ENCODE measurements at regions not wholly inside any gene's neighbourhood (a gene's known extent, or its start where the extent isn't known, plus 50 kb on each side); places are given as distances from the start of the nearest gene placed in this dataset.
A peak's percentile ranks its signal among the peaks of the same experiment; 100 is the strongest.

- intact Hi-C loops (cut with DNase I) = no loop called here
- 75% methylated on average over 10 of the region's 12 CpGs for WGBS (ENCODE audit: insufficient coverage, low coverage, low lambda C conversion rate, missing lambda C conversion rate)
- H3K9me3 ChIP-seq = no peaks in the 10 kb centered on the region
- ATAC-seq (no peak), DNase-seq (no peak)
- H3K27ac ChIP-seq = no peak overlapping the region
- no peak for TF ChIP-seq POLR2A (IDR thresholded peaks at IDR 0.05)
- H3K27me3 ChIP-seq = no peaks in the 10 kb centered on the region
- no peak overlapping the region for H3K4me3 ChIP-seq
- H3K36me3 ChIP-seq = no peaks in the 10 kb centered on the region
- no peaks in the 10 kb centered on the region for H3K4me1 ChIP-seq
Observed at GRCh38 chr5:66322786-66323528, 178.9 kb downstream of the SREK1 start.

- ATAC-seq (no peak), DNase-seq (no peak)
- Histone ChIP-seq H3K4me3 (no peak overlapping the region), H3K27ac (no peak overlapping the region), H3K4me1 (no peaks in the 10 kb centered on the region), H3K9me3 (no peaks in the 10 kb centered on the region), H3K36me3 (no peaks in the 10 kb centered on the region), H3K27me3 (no peaks in the 10 kb centered on the region)
- intact Hi-C loops (cut with DNase I) = no loop called here
- 83% methylated on average over 13 of the region's 13 CpGs for WGBS (ENCODE audit: insufficient coverage, low coverage, low lambda C conversion rate, missing lambda C conversion rate)
- no peak for TF ChIP-seq CTCF (IDR thresholded peaks at IDR 0.05)
- no peak for TF ChIP-seq POLR2A (IDR thresholded peaks at IDR 0.05)
Observed at GRCh38 chr5:66323529-66323895, 179.4 kb downstream of the SREK1 start.

GRCh38 chr5:66324357-66324756 is 180.3 kb downstream of the SREK1 start:
- no peak for DNase-seq

GRCh38 chr5:66326276-66326675 is 182.2 kb downstream of the SREK1 start:
- 41% methylated on average over 1 of the region's 1 CpG for WGBS (ENCODE audit: insufficient coverage, low coverage, low lambda C conversion rate, missing lambda C conversion rate)
- H3K9me3 ChIP-seq = no peaks in the 10 kb centered on the region
- H3K4me3 ChIP-seq = no peak overlapping the region
- H3K4me1 ChIP-seq = no peaks in the 10 kb centered on the region
- no peak for TF ChIP-seq CTCF (IDR thresholded peaks at IDR 0.05)
- TF ChIP-seq POLR2A (IDR thresholded peaks at IDR 0.05) = no peak
- H3K27me3 ChIP-seq = no peaks in the 10 kb centered on the region
- no peaks in the 10 kb centered on the region for H3K36me3 ChIP-seq
- DNase-seq = no peak
- no peak for ATAC-seq
- intact Hi-C loops (cut with DNase I) = no loop called here
- H3K27ac ChIP-seq = no peak overlapping the region

More at GRCh38 chr5:66324357-66324756, 180.3 kb downstream of the SREK1 start:
- H3K27ac ChIP-seq = no peak overlapping the region
- no peaks in the 10 kb centered on the region for H3K4me1 ChIP-seq
- no peaks in the 10 kb centered on the region for H3K27me3 ChIP-seq
- no peak overlapping the region for H3K4me3 ChIP-seq
- TF ChIP-seq POLR2A (IDR thresholded peaks at IDR 0.05) (no peak), CTCF (IDR thresholded peaks at IDR 0.05) (no peak)
- intact Hi-C loops (cut with DNase I) = no loop called here
- 8% methylated on average over 1 of the region's 1 CpG for WGBS (ENCODE audit: insufficient coverage, low coverage, low lambda C conversion rate, missing lambda C conversion rate)
- H3K36me3 ChIP-seq = no peaks in the 10 kb centered on the region
- peak in 2 of 4 donors; percentile 18 to 62 for ATAC-seq
- H3K9me3 ChIP-seq = no peaks in the 10 kb centered on the region

- no peaks in the 10 kb centered on the region for H3K4me1 ChIP-seq
- ATAC-seq = no peak
- no peaks in the 10 kb centered on the region for H3K36me3 ChIP-seq
- intact Hi-C loops (cut with DNase I) = no loop called here
- no peak overlapping the region for H3K27ac ChIP-seq
- WGBS (ENCODE audit: insufficient coverage, low coverage, low lambda C conversion rate, missing lambda C conversion rate) = no CpG with 5 or more reads among the region's 2 CpGs
- DNase-seq = no peak
- H3K27me3 ChIP-seq = no peaks in the 10 kb centered on the region
- no peaks in the 10 kb centered on the region for H3K9me3 ChIP-seq
- H3K4me3 ChIP-seq = no peak overlapping the region
- TF ChIP-seq CTCF (IDR thresholded peaks at IDR 0.05) = no peak
- no peak for TF ChIP-seq POLR2A (IDR thresholded peaks at IDR 0.05)
Observed at GRCh38 chr5:66327008-66327407, 182.9 kb downstream of the SREK1 start.
